Stomach (tissue), 8 donors: ENCODE measurements at regions not wholly inside any gene's neighbourhood (a gene's known extent, or its start where the extent isn't known, plus 50 kb on each side); places are given as distances from the start of the nearest gene placed in this dataset.

ENCODE experiments used
- DNase-seq, 2 donors: peaks; one replicate each; pipeline versions ENCODE4 v3.0.0 to v3.0.0-alpha.2; 2013 to 2019
- H3K27ac ChIP-seq, 5 donors: fragments of 200-600 bp in 4 of 5; sonication (generic) in 4 of 5; one replicate each; pipeline ENCODE4 v1.5.1; 2013 to 2019; ENCODE audit warnings: mild to moderate bottlenecking in 1 of 5, moderate library complexity in 1 of 5
- H3K27me3 ChIP-seq, 3 donors: fragments of 200-600 bp; sonication (generic); one replicate each; pipeline ENCODE4 v1.5.1; 2017 to 2019; ENCODE audit warnings: mixed run types in 1 of 3
- H3K36me3 ChIP-seq, 4 donors: fragments of 200-600 bp; sonication (generic); 1 replicate in 3 of 4; 2 replicates in 1 of 4; pipeline ENCODE4 v1.5.1; 2016 to 2019
- H3K4me1 ChIP-seq, 4 donors: fragments of 200-600 bp; sonication (generic); one replicate each; pipeline ENCODE4 v1.5.1; 2016 to 2019
- H3K4me3 ChIP-seq, 4 donors: fragments of 200-600 bp; sonication (generic) in 3 of 4; one replicate each; pipeline ENCODE4 v1.5.1; 2016 to 2019; ENCODE audit warnings: mild to moderate bottlenecking in 1 of 4
- H3K9me3 ChIP-seq, 4 donors: fragments of 200-600 bp; sonication (generic); one replicate each; pipeline ENCODE4 v1.5.1; 2016 to 2019
- EP300 ChIP-seq: sonication (generic); formaldehyde crosslinking; IDR thresholded peaks from one replicate; pipeline ENCODE4 v1.6.1; 2017; ENCODE audit warnings: antibody characterized with exemption
- POLR2A ChIP-seq, 4 donors: fragments of 450-650 bp; IDR thresholded peaks; one replicate each; pipeline ENCODE4 v1.6.1; 2016; ENCODE audit warnings: antibody characterized with exemption in 4 of 4, control low read depth in 2 of 4, mild to moderate bottlenecking in 1 of 4, moderate library complexity in 1 of 4
- POLR2AphosphoS5 ChIP-seq, 3 donors: sonication (generic); formaldehyde crosslinking; IDR thresholded peaks; one replicate each; pipeline ENCODE4 v1.6.1; 2016; ENCODE audit warnings: antibody characterized with exemption in 3 of 3
- WGBS, 5 donors: extraction: QIAGEN DNeasy Blood & Tissue Kit in 3 of 5; methylation state at CpG; one replicate each; pipeline versions ENCODE4 v1.1.5 to v1.1.7; 2013 to 2018; 5-methylcytosine and 5-hydroxymethylcytosine counted together
- intact Hi-C: fragments of 100-400 bp; cut with DNase I; formaldehyde crosslinking; loops from one replicate; pipeline ENCODE4 v1.15.1; 2023; ENCODE audit warnings: low total_unique reads
- TF ChIP-seq, protein P1 (sequence below), 7 experiments: fragments of 450-650 bp in 4 of 7; fragments of 200-600 bp in 3 of 7; sonication (generic) in 3 of 7; IDR thresholded peaks; one replicate each; pipeline ENCODE4 v1.5.1; 2016 to 2019; ENCODE audit warnings: antibody characterized with exemption in 7 of 7, control low read depth in 2 of 7, mild to moderate bottlenecking in 1 of 7
- donor health status: healthy with polysubstance abuse.
- donor health status: Bipolar disorder and iron deficiency.
- donor health status: healthy.

DNA sequence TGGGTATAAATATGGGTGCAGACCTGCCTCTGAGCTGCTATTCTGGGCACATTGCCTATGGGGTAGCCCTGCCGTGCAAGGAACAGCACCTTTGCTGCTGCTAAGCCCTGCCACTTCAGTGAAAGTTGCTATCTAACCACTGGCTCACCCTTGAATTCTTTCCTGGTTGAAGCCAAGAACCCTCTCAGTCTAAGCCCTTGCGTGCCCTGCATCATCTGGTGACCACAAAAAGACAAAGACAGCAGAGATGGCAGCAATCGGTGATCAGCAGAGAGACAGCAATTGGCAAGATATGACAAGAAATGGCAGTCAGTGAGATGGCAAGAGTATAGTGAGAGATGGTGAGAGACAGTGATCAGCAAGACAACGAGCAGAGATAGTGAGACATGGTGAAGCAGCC is 418.3 kb downstream of the MATN1 start:
- WGBS, 5 donors, result 57 to 72% (median 68%) methylated on average over 4 of the region's 4 CpGs
- H3K27me3 ChIP-seq, result peaks cover 0 to 47% (median under 1%) of the 10 kb centered on the region in 3 donors
- H3K27ac ChIP-seq, result no peak overlapping the region
- TF ChIP-seq, protein P1, sequence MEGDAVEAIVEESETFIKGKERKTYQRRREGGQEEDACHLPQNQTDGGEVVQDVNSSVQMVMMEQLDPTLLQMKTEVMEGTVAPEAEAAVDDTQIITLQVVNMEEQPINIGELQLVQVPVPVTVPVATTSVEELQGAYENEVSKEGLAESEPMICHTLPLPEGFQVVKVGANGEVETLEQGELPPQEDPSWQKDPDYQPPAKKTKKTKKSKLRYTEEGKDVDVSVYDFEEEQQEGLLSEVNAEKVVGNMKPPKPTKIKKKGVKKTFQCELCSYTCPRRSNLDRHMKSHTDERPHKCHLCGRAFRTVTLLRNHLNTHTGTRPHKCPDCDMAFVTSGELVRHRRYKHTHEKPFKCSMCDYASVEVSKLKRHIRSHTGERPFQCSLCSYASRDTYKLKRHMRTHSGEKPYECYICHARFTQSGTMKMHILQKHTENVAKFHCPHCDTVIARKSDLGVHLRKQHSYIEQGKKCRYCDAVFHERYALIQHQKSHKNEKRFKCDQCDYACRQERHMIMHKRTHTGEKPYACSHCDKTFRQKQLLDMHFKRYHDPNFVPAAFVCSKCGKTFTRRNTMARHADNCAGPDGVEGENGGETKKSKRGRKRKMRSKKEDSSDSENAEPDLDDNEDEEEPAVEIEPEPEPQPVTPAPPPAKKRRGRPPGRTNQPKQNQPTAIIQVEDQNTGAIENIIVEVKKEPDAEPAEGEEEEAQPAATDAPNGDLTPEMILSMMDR (IDR thresholded peaks at IDR 0.05), result no peak
- TF ChIP-seq EP300 (no peak), POLR2A (IDR thresholded peaks at IDR 0.05) (no peak), POLR2AphosphoS5 (IDR thresholded peaks at IDR 0.05) (no peak)
- H3K9me3 ChIP-seq, result no peaks in the 10 kb centered on the region
- intact Hi-C loops, result no loop called here
- H3K36me3 ChIP-seq, result no peaks in the 10 kb centered on the region
- H3K4me3 ChIP-seq, result no peak overlapping the region
- no peaks in the 10 kb centered on the region for H3K4me1 ChIP-seq
- DNase-seq, result no peak

DNA sequence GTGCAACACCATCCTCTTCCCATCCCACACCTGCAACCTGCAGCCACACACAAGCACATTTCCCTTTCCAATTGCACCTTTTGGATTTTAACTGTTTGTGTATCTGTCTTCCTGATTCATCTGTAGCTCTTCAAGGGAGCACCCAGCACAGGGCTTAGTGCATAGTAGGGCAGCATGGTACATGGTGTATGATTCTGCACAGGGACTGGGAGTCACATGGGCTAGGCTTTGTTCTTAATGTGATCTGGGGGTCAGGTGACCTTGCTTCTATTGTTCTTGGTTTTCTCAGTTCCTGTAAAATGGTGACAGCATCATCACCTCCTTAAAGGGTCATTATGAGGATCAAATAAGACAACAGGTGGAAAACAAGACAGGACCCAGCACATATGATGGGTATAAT is 419.3 kb downstream of the MATN1 start:
- TF ChIP-seq, protein P1 (IDR thresholded peaks at IDR 0.05), result no peak
- TF ChIP-seq EP300 (no peak), POLR2A (IDR thresholded peaks at IDR 0.05) (no peak), POLR2AphosphoS5 (IDR thresholded peaks at IDR 0.05) (no peak)
- intact Hi-C loops, result no loop called here
- Histone ChIP-seq H3K27ac (no peak overlapping the region), H3K36me3 (no peaks in the 10 kb centered on the region), H3K9me3 (no peaks in the 10 kb centered on the region), H3K27me3 (peaks cover 0 to 53% (median 4%) of the 10 kb centered on the region in 3 donors), H3K4me3 (no peak overlapping the region), H3K4me1 (no peaks in the 10 kb centered on the region)
- no peak for DNase-seq

DNA sequence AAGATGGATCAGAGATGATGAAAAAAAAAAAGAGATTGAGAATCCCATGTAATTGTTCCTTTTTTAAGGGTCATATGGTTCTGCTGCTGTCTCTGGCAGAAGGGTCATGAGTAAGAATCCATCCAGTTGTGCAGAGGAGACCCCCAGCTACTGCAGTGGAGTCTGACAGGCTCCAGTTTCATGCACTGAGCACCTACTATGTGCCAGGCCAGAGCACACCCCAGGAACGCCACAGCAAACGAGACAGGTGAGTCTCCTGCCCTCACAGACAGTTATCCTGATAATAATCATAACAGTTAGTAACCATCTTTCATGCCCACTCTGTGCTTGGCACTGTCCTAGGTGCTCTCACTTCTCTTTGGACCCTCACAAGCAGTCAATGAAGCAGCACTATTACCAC is 420.0 kb downstream of the MATN1 start:
- no peaks in the 10 kb centered on the region for H3K36me3 ChIP-seq
- no peaks in the 10 kb centered on the region for H3K9me3 ChIP-seq
- no peak overlapping the region for H3K4me3 ChIP-seq
- no peak overlapping the region for H3K27ac ChIP-seq
- no peaks in the 10 kb centered on the region for H3K4me1 ChIP-seq
- DNase-seq, result no peak
- H3K27me3 ChIP-seq, result peaks cover 0 to 53% (median 4%) of the 10 kb centered on the region in 3 donors
- no peak for TF ChIP-seq POLR2AphosphoS5 (IDR thresholded peaks at IDR 0.05)
- no peak for TF ChIP-seq EP300
- TF ChIP-seq, protein P1 (IDR thresholded peaks at IDR 0.05), result no peak
- no peak for TF ChIP-seq POLR2A (IDR thresholded peaks at IDR 0.05)
- intact Hi-C loops, result no loop called here
- WGBS, 5 donors, result 80 to 92% (median 88%) methylated on average over 2 of the region's 2 CpGs

DNA sequence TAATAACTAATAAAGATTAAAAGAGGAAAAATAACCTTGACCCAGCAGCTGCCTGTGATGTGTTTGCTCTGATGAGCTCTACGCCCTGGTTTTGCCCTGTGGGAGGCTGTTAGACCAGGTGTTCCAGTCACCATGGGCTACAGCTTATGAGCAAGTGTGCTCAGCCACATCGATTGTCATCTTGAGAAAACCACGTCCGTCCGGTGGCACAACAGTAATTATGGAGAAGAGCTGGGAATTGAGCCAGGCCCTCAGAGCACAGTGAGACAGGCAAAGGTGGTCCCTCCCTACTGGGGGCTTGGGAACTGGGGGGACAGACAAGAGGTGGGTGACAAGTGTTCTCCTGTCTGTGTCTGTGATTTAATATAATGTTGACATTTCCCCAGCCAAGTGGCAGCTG is 420.5 kb downstream of the MATN1 start:
- H3K9me3 ChIP-seq, result peaks cover 0 to under 1% (median 0%) of the 10 kb centered on the region in 4 donors
- no peak overlapping the region for H3K4me3 ChIP-seq
- TF ChIP-seq POLR2AphosphoS5 (IDR thresholded peaks at IDR 0.05) (no peak), POLR2A (IDR thresholded peaks at IDR 0.05) (no peak), EP300 (no peak)
- TF ChIP-seq, protein P1 (IDR thresholded peaks at IDR 0.05), result no peak
- no peak overlapping the region for H3K27ac ChIP-seq
- H3K36me3 ChIP-seq, result no peaks in the 10 kb centered on the region
- peaks cover 0 to 53% (median 4%) of the 10 kb centered on the region in 3 donors for H3K27me3 ChIP-seq
- 75 to 88% (median 78%) methylated on average over 5 of the region's 5 CpGs for WGBS, 5 donors
- intact Hi-C loops, result no loop called here
- H3K4me1 ChIP-seq, result no peaks in the 10 kb centered on the region
- DNase-seq, result no peak
